ENCODE measurements at regions not wholly inside any gene's neighbourhood (a gene's known extent, or its start where the extent isn't known, plus 50 kb on each side); places are given as distances from the start of the nearest gene placed in this dataset.

- no peak for DNase-seq
These were observed 386.6 kb upstream of the THBS1 start for GRCh38 chr15:39194106-39194830.

DNA sequence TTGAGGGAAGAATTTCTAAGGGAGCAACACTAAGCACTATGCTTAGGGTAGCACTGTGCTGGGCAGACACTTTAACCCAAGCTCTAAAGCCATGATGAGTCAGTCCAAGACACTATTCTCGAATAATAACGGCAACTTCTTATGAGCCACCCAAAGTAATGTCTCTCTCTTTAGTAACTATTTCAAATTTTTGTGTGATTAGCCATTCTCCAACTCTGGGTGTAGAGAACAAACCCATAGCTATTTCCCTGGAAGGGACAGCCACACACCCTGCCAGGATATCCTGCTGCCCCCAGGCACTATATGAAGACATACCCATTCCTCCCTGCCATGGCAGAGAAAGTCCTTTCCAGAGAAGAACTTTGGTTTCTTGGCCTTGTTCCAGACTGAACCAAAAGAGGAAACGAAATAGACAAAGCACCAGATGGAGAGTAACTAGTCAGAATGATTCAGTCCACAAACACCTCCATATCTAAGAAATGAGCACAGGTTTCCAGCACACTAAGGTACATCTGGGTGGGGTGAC, 384.9 kb upstream of the THBS1 start:
- DNase-seq, result no peak

DNA sequence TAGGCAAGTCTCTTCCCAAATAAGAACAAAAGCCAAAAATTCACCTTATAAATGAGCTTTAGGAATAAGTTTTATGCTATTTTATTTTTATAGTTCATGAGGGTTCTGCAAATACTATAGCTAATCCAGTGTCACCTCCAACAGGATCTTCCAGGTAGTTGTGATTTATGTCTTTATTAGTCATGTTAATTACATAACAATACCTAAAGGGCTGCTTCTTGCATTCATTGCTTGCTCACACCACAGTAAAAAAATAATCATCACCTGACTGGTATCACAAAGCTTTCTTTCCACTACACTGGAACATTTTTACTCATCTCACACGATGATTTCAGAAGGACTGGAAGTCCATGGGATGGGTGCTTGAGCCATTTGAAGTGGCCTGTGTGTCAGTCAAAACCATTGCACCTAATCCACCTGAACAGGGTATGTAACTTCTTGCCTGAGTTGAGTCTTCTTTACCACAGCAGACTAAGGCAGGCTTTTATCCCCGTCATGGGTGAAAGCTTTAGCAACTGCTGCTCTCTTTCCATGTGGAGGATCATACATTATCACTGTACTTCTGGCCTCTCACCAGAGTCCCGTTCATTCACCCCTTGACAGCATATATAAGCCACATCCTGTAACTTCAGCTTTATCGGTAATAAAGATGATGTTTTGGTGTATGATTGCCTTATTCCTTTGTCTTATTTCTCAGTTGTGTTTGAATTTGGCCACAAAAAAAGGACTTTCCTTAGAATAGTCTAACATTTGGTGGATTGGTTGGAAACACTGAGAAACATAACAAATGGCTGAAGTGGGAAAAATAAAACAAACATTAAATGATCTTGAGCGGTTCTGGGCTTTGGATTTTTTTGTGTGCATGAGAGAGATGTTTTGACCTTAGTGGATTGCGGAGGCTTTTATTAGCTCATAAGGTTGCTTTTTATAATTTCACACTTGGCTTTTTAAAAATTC, 382.6 kb upstream of the THBS1 start:
- no peak for DNase-seq

GRCh38 chr15:39199076-39199475, 381.8 kb upstream of the THBS1 start:
- no peak for DNase-seq

DNA sequence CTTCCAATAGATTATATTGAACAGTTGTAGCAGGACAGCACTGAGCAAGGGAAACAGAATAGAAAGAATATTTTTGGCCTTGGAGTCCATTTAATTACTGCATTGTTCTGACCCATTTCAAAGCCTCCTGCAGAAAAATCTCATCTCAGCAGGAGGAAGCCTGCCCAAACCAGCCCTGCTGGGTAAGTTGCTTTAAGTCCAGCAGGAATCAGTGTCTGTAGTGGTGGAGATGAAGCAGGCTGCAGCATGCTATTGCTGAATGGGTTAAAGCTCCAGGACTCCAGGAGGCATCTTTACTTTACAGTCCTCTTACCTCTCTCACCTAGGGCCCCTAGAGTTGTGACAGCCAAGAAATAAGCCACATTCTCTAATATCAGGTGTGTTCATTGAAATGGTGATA, 380.3 kb upstream of the THBS1 start:
- DNase-seq, result no peak

GRCh38 chr15:39202641-39203040, 378.2 kb upstream of the THBS1 start:
- no peak for DNase-seq

DNA sequence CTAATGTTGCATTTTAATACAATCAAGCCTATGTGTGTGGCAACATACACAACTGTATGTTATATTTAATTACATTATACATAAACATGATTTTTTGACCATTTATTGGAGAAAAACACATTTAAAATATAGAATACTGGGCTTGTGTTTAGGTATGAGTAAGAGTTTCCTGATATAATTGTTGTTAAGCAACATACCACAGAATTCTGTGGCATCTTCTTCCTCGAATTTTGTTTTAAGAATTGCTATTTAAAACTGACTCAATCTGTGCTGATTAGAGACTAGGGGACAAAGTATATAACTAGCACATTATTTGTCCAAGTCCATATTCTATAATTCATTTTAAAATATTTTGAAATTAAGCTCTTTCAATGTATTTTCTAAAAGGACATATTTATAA, 376.8 kb upstream of the THBS1 start:
- DNase-seq, result no peak

GRCh38 chr15:39205081-39205480, 375.8 kb upstream of the THBS1 start:
- no peak for DNase-seq

DNA sequence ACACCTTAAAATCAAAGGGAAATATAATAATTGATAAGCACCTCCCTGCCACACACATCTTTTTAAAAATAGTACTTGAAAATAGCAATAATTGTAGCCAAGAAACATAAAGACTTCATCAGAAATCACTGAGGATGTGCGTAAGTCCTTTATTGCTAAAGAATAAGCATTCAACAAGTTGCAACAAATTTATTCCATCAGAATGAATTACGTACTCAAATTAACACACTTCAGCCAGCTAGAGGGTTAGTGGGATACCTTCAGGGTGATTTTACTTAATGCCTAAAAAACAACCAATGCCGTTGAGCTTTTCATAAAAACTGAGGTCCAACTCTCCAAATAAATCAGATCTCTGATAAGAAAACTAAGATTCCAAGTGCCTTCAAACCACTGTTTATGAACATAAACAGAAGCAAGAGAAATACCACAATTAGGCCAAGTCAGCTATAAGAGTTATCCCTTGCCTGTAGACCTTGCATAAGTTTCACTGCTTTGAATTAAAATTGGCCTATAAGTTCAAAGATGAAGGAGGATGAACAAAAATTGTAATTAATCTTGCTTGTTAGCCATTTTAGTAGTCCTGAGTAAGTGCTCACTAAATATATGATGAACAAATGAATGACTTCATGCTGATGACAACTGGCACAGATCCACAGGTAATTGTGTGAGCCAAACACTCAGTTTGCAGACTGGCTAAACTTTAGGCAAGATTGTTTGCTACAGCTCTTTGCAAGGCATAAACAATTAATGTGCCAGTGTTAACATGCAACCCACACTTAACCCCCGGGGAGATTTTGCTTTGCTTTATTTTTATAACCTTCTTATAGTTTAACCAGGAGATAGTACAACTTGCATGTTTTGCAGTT, 375.1 kb upstream of the THBS1 start:
- no peak for DNase-seq

DNA sequence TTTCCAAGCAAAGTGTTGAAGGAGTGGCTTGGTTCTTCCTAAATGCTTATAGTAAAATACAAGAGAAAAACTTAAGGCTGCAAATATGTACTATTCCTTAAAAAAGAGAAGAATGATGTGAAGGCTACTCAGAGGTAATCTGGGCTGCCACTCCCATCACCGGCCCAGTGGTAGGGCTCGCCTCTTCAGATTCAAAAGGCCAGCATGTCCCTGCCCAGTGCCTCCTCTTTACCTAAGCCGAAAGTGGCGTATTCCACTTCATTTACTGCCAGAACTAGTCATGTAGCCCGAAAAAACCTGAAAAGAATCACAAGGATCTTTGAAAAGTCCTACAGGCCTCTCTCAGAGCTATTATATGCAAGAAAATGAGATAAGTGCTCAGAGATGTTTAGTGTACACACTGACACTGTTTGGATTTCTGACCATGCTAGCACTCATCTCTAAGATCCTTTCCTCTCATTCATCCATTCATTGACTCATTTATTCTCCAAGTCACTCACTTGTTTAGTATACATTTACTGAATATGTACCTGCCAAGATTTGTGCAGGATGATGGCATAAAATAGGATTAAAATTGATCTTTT, 373.3 kb upstream of the THBS1 start:
- DNase-seq, result no peak

GRCh38 chr15:39208187-39208586, 372.7 kb upstream of the THBS1 start:
- no peak for DNase-seq

GRCh38 chr15:39209548-39210211, 371.2 kb upstream of the THBS1 start:
- DNase-seq, result no peak

- no peak for DNase-seq
These were observed 369.5 kb upstream of the THBS1 start for GRCh38 chr15:39211108-39211979.

DNA sequence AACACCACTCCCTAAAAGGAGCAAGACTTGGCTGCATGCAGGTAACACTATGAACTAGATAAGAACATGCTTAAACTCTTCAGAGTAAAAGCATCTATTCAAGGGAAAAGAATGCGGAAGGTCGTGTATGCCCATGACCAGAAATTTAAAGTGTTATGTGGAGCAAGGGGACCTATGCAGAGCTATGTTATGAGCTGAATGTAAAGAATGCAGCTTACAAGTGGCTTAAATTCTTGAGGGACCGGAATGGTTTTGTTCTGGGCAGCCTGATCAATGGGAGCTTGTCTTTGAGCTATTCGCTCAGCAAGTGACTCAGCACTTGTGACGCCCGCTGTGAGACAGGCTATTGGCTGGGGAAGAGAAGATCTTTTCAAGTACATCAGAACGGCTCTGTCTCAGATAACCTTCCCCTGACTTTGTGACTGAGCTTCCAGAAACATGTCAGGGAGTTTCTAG, 367.5 kb upstream of the THBS1 start:
- DNase-seq, result no peak

GRCh38 chr15:39215015-39215414, 365.9 kb upstream of the THBS1 start:
- no peak for DNase-seq

DNA sequence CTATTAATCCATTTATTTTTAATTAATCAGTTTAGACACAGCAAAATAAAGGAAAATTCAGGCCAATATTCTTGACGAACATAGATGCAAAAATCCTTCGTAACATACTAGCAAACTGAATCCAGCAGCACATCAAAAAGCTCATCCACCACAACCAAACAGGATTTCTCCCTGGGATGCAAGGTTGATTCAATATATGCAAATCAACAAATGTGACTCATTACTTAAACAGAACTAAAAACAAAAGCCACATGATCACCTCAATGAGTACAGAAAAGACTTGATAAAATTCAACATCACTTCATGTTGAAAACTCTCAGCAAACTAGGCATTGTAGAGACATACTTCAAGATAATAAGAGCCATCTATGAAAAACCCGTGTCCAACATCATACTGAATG, 364.1 kb upstream of the THBS1 start:
- DNase-seq, result no peak

- DNase-seq, result no peak
These were observed 361.3 kb upstream of the THBS1 start for GRCh38 chr15:39219608-39220007.

DNA sequence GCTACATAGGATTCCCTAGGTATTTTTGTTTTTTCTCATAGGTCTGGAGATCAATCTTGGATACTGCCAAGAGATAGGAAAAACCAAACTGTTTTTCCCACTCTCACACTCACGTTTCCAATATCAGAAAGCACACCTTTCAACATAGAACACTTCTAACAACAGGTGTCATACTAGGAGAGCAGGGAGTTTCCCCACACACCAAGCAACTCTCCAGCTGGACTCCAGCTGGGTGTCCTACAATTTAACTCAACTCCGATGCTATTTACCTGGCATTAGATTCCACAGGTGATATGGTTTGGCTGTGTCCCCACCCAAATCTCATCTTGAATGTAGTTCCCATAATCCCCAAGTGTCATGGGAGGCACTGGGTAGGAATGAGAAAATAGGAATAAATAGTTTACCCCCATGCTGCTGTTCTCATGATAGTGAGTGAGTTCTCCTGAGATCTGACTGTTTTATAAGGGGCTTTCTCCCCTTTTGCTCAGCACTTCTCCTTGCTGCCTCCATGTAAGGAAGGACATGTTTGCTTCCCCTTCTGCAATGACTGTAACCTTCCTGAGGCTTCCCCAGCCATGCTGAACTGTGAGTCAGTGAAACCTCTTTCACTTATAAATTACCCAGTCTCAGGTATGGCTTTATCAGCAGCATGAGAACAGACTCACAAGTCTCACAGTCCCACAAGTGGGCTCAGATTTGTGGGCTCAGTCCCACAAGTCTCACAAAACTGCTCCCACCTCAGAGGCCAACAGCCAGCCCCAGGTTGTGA, 354.5 kb upstream of the THBS1 start:
- no peak for DNase-seq

DNA sequence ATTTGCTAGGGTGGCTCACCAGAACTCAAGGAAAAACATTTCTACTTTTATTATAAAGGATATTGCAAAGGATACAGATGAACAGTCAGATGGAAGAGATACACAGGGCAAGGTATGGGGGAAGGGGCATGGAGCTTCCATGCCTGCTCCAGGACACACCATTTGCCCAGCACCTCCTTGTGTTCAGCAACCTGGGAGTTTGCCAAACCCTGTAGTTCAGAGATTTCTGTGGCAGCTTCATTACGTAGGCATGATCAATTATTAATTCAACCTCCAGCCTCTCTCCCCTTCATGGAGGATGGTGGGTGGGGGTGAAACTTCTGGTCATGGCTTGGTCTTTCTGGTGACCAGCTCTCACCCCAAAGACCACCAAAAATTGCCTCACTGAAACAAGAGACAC, 353.9 kb upstream of the THBS1 start:
- no peak for DNase-seq

DNA sequence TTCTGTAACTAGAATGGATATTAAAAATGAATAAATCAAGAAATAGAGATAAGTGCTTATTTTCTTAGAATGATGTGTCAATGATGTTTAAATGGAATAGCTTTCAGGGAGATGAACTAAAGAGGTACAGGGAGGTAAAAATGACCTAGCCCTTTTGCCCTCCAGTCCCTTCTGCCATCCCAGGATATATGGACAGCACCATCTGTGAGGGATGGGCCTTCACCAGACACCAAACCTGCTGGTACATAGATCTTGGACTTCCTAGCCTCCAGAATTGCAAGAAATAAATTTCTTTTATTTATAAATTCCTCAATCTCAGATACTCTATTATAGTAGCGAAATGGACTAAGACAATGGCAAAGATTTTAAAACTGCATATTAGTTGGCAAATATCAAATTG, 352.0 kb upstream of the THBS1 start:
- DNase-seq, result no peak
